ENCODE measurements at regions not wholly inside any gene's neighbourhood (a gene's known extent, or its start where the extent isn't known, plus 50 kb on each side); places are given as distances from the start of the nearest gene placed in this dataset.

GRCh38 chrX:69415698-69416097 lies 88.4 kb upstream of the NALF2 start:
- no peak for DNase-seq (ENCODE audit: extremely low spot score)
- CTCF ChIA-PET: no interaction called here
- POLR2A ChIA-PET: no interaction called here
- no peak for TF ChIP-seq CTCF (IDR thresholded peaks at IDR 0.05; ENCODE audit: control extremely low read depth, extremely low read depth, low read depth, missing control alignments)

- TF ChIP-seq CTCF (IDR thresholded peaks at IDR 0.05; ENCODE audit: control extremely low read depth, extremely low read depth, low read depth, missing control alignments): no peak
- ChIA-PET POLR2A (no interaction called here), CTCF (interaction anchor here (1.7 kb wide), 1 partner anchor 19 kb away, joined by 4 read pairs; no protein-coding TSS in a partner anchor)
- DNase-seq (ENCODE audit: extremely low spot score): no peak
Measured at GRCh38 chrX:69412661-69413060, 91.5 kb upstream of the NALF2 start.

GRCh38 chrX:69398881-69399280 lies 105.2 kb upstream of the NALF2 start:
- CTCF ChIA-PET: no interaction called here
- POLR2A ChIA-PET: no interaction called here
- DNase-seq (ENCODE audit: extremely low spot score): no peak

GRCh38 chrX:69396916-69397315 lies 107.2 kb upstream of the NALF2 start:
- DNase-seq (ENCODE audit: extremely low spot score): no peak
- no peak for TF ChIP-seq CTCF (IDR thresholded peaks at IDR 0.05; ENCODE audit: control extremely low read depth, extremely low read depth, low read depth, missing control alignments)
- ChIA-PET CTCF (no interaction called here), POLR2A (no interaction called here)

More at GRCh38 chrX:69398881-69399280, 105.2 kb upstream of the NALF2 start:
- no peak for TF ChIP-seq CTCF (IDR thresholded peaks at IDR 0.05; ENCODE audit: control extremely low read depth, extremely low read depth, low read depth, missing control alignments)

GRCh38 chrX:69395306-69395705 lies 108.8 kb upstream of the NALF2 start:
- CTCF ChIA-PET: interaction anchor here (1.0 to 1.2 kb wide), 2 partner anchors 8 to 12 kb away, joined by 3 to 8 read pairs; no protein-coding TSS in a partner anchor
- no peak for TF ChIP-seq CTCF (IDR thresholded peaks at IDR 0.05; ENCODE audit: control extremely low read depth, extremely low read depth, low read depth, missing control alignments)
- no peak for DNase-seq (ENCODE audit: extremely low spot score)
- POLR2A ChIA-PET: no interaction called here

GRCh38 chrX:69389101-69389501 lies 115.0 kb upstream of the NALF2 start:
- ChIA-PET POLR2A (no interaction called here), CTCF (interaction anchor here (0.9 kb wide), 1 partner anchor 560 kb away, joined by 3 read pairs; the partner anchor contains the start of gene EFNB1)
- TF ChIP-seq CTCF (IDR thresholded peaks at IDR 0.05; ENCODE audit: control extremely low read depth, extremely low read depth, low read depth, missing control alignments): no peak
- no peak for DNase-seq (ENCODE audit: extremely low spot score)

- TF ChIP-seq CTCF (IDR thresholded peaks at IDR 0.05; ENCODE audit: control extremely low read depth, extremely low read depth, low read depth, missing control alignments): no peak
- CTCF ChIA-PET: interaction anchor here (0.9 to 2.4 kb wide), 2 partner anchors 560 to 655 kb away, joined by 3 to 9 read pairs; partner anchors contain the start of gene EFNB1
- POLR2A ChIA-PET: no interaction called here
- DNase-seq (ENCODE audit: extremely low spot score): no peak
Measured at GRCh38 chrX:69388526-69388925, 115.6 kb upstream of the NALF2 start.
